NCI-H748 (cell line): ENCODE measurements at regions not wholly inside any gene's neighbourhood (a gene's known extent, or its start where the extent isn't known, plus 50 kb on each side); places are given as distances from the start of the nearest gene placed in this dataset.

Source experiments
- DNase-seq: peaks from one replicate; lab custom pipeline; 2025; ENCODE audit not compliant: unreplicated experiment; lab: John Stamatoyannopoulos, UW

DNA sequence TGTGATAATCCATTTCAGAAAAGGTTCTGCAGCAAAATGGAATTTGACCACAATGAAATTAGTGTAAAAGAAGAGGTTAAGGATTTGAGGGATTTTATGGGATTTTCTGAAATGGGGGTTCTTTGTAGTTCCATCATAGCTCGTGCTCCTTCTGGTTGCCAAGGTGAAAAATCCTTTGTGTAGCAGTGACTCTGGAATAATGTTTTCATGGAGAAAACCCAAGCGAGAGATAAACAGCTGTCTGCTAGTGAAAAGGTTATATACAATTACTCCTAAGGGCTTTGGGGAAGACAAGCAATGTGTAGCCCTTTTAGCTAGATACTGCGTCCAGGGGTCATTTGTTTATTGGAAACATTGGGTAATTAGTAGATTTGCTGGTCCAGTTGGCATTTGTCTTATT, 453.2 kb upstream of the DEPDC1 start:
- DNase-seq, result no peak

DNA sequence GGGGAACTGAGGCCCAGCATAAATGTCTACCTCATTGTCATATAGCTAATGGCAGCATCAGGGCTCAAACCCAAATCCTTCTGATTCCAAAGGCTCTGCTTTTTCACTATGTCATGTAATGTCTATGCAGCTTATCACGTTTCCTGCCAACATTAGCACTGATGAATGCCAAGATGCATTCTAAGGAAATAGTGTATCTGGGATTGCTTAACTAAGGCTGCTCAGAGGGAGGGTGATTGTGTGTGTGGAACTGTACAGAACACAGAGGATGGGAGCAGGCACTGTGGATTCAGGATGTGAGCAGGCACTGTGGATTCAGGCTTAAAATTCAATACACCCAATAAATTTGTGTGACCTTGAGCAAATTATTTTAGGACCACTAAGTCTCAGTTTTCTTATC, 456.4 kb upstream of the DEPDC1 start:
- DNase-seq, result peak; percentile 30

DNA sequence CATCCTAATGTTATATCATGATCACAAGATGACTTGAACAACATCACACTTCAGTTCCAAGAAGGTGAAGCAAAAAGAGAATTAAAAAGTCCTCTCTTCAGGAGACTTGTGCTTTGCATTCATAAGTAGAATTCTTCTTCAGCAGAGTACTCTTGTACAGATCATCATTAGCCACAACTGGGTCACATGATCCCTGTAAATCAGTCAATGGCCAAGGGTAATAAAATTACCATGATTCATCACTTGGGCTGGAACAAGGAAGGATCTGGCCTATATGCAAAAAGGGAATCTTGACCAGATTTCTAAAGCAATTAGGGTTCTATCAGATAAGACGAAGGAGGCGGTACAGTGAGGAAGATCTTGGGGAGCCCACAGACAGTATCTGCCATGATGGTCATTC, 458.0 kb upstream of the DEPDC1 start:
- DNase-seq, result peak; percentile 79

DNA sequence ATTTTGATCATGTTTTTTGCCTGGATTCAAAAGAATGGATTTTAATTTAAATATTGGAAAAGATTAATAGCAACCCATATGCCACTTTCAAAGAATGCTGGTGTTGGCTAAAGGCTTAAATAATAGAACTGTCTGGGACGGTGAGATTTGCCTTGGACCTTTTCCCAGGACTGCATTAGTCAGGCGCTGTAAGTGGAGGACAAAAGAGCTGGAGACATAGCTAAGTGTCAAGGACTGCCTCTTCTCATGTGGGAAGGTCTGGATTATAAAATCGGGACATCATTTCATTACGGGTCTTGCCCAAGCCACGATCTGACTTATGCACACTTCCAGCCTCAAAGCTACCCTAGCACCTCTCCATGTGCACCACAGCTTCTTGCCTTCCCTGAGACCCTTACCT, 458.5 kb upstream of the DEPDC1 start:
- DNase-seq, result peak; percentile 27

DNA sequence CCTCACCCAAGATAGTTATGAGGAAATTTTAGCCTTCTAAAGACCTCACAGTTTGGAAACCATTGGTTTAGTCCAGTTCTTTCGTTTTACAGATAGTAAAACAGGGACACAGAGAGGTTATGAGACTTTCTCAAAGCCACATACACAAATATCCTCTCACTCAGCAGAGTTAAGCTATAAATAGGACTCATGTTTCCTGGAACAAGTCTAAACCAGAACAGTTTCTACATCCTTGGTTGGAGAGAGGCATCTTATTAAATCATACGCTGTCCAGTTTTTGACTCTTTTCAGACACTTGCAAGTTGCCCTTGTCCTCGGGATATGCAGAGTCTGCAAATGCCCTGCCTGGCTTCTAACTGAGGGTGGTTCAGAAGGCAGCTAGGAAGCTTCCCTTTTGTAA, 462.1 kb upstream of the DEPDC1 start:
- no peak for DNase-seq

DNA sequence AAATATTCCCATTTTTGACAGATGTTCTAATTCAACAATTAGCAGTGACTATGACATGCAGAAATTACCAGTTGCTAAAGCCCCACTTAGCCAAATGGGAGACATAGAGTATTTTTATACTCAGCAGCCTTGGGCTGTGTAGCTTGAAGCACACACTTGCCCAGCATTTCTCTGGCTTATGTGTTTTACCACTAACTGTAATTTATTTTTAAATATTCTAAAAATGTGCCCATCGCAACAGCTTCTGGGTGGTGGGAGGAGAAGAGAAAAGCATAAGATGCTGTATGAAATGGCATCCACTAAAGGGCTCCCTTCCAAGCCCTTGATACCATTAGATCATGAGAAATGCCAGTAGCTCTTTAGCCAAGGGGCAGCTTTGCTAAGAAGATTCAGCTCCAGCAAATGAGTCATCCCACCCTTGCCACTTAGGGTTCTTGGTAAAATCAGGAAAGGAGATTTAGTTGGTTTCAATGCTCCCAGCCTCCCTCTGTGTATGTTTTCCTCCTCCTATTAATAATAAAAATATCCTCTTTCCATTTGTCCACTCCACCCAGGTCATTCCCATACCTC, 462.7 kb upstream of the DEPDC1 start:
- DNase-seq, result no peak

DNA sequence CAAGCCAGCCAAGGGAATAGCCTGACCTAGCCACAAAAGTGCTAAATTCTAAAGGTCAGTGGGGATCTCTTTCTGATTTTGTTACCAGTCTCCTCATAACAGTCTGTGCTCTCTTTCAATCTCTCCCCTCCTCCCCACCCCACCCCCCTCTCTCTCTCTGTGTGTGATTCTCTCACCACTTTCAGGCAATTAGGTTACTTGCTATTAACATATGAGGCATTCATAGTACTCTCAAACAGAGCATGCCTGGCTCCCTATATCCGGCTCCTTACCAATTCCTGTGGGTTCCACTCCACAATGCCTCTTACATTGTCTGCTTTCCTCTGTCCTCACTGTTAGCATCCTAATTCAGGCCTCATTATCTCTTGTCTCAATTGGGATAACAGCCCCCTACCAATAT, 464.3 kb upstream of the DEPDC1 start:
- no peak for DNase-seq

DNA sequence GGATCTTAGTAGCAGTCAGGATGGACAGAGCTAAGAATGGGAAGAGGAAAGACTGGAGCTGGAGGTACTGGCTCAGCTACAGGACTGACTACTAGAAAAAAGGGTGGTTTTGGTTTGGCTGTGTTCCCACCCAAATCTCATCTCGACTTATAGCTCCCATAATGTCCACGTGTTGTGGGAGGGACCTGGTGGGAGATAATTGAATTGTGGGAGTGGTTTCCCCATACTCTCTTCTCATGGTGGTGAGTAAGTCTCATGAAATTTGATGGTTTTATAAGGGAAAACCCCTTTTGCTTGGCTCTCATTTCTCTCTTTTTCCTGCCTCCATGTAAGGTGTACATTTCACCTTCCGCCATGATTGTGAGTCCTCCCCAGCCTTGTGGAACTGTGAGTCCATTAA, 466.5 kb upstream of the DEPDC1 start:
- DNase-seq, result no peak

DNA sequence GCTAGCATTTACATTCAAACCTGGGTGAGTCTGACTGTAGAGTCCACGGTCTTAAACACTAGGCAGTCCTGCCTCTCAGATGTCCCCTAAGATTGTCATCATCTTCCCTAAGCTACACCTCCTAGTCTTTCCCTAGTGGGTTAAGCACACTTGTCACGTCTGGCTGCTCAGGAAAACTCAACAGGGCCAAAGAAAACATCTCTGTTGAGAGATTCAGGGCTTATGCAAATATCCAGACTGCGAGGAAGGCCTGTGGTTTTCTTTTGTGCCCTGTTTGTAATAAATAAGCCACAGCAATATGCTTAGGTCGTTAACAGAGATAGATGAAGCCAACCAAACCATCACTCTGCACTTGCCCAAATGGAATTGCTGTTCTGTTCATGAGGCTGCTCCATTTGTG, 472.6 kb upstream of the DEPDC1 start:
- no peak for DNase-seq

DNA sequence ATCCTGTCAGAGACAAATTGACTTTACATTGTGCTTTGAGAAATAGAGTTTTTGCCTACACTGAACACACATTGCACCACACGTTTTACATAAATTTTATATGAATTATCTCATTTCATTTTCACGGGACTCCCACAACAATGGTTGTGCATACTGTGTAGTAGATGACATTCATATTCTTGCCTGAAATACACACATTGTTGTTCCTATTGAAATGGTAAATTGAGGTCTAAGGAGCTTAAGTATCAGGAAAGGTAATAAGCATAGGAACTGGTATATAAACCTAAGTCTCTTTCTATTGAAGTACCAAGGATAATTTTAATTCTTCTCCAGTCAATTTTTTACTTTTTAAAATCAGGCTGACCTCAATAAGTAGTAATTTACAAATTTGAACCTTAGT, 473.7 kb upstream of the DEPDC1 start:
- no peak for DNase-seq

DNA sequence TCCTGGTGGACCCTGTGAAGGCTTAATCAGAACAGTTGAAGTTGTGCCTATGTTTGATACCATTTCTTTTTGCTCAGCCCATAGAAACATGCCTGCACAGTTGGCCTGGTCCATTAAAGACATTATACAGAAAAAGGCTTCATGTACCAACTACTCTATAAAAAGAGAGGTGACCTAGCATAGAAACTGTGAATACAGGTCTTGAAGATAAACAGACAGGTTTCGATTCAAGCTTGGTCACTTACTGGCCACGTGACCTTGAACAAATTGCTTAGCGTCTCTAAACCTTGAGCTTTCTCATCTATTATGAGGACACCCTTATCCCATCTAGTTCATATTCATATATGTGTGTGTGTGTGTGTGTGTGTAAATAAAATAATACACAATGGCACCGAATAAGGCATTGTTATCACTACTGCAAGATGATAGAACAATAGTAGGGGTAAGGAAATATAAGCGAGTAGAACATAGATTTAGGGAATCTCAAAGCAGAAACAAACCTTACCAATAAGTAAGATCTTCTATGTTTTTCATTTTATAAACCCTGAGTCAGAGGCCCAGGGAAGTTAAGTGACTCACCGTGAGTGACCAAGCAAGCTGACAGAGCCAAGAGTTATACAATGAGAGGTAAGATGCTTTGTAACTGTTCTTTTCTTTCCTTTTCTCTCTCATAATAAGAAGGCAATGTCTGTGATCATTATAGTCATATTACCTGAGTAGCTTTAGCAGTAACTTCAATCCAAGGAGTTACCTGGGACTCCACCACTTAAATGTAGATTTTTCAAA, 476.8 kb upstream of the DEPDC1 start:
- no peak for DNase-seq

DNA sequence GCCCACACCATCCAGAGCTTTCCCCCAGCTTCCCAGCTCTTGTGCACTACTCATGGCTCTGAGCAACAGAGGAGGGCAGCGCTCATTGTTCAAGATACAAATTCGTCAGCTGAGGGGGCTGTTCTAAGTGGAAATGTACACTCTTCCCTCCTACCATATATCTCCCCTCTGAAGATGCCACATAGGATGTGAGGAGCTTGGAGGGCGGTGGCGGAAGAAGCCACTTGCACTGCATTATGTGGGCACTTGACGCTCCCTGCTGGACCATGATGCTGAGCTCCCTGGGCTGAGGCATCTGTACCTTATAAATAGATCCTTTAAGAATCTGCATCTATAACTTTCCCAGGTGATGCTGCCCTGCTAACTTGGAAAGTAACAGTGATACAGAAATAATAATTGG, 477.6 kb upstream of the DEPDC1 start:
- DNase-seq, result peak; percentile 7

DNA sequence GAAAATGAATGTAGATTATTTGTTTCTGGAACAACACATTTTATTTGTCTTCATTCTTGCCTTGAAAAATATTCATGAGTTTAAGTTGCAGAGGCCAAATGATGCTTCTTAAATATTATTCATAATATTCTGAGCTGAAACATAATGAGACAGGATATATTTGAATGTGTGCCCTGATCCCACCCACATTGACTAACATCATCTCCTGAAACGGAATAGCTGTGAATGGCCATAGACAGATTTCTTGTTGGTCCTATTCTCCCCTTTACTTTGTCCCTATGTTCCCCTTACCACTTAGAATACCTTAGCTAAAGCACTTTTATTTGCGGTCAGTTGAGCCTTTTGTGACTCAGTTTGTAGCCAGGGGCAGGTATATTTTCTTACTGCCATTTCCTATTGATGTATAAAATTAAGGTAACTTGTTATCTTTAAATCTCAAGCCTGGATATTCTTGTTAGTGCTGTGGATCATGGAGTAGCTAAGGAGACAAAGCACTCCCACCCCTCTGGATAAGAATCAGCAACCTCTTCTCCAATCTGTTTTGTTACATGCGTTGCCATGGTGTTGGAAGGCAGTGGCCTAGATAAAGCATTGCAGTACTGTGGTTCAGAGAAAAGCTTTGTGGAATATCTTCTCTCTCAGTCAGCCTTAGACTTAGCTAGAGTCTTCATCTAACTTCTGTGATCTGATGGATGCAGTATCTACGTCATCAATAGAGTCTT, 478.5 kb upstream of the DEPDC1 start:
- DNase-seq, result peak; percentile 65

DNA sequence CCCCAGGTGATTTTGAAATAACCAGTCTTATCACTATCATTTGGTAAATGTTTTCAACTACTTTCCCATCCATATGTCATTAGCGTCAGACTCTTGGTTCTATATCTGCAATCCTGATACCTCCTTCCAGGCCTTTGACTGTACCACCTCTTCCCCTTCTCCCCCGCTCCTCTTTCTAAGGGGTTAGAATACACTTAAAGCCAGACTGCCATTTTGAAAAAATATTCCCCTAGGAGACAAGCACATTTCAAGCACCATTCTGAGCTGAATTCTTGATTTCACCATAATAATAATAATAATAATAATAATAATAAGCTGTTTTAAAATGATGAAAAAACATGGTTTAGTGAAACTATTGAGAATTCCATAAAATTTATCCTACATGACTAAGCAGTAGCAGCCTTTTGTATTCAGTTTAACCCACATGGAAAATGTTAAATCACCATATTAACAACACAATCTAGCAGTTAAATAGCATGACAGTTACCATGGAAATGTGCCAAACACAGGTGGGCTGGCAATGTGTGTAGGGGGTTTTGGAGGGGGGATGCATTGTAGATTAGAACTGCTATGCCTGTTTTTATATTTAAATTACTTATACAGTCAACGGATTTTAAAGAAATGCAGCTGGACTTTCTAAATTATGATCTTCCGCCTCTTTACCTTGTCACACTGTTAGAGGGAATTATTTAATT, 480.2 kb upstream of the DEPDC1 start:
- no peak for DNase-seq

DNA sequence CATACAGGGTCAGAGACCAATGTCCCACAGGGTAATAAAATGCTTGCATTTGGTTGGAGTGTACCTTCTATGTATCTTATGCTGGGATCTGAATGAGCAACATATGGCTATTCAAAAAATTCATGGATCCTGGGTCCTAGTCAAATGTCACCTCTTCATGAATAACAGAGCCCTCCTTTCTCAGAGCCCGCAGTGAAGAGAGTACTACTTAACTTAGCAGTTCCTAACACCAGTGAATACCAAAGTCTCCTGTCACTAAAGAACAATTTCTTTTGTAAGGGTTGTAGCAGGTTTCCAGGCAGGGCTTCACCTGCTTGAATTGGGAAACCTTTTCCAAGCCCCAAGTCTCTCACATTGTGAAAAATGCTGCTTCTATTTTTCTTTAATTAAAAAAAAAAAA, 483.0 kb upstream of the DEPDC1 start:
- no peak for DNase-seq

DNA sequence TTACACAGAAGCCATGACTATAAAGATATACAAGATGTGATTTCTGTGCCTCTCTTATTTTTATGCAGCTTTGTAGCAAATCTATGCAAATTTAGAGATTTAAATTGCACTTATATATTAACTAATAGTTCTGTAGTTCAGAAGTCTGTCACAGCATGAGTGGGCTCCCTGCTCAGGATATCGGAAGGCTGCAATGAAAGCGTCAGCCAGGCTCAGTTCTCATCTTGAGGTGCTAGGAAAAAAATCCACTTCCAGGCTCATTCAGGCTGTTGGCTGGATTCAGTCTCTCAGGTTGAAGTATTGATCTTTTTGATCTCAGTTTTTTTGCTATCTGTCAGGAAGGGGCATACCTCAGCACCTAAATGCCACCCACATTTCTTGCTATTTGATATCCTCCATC, 487.4 kb upstream of the DEPDC1 start:
- no peak for DNase-seq

DNA sequence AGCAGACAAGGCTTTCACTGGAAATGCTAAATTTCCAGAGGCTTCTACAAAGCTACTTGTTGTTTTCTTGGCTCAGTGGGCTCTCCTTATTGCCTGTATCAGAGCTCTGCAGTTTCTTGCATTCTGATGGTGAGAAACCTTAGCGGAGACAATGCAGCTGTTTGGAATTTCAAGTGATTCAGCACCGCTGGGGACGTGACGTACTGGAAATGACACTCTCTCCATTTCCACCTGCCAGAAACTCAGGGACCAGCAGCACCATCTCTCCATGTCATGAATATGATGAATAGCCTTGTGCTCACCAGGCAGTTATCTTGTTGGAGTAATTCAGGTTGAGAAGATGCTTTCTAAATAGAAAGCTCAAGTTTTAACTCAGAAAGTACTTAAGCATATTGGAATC, 497.2 kb upstream of the DEPDC1 start:
- DNase-seq, result no peak

DNA sequence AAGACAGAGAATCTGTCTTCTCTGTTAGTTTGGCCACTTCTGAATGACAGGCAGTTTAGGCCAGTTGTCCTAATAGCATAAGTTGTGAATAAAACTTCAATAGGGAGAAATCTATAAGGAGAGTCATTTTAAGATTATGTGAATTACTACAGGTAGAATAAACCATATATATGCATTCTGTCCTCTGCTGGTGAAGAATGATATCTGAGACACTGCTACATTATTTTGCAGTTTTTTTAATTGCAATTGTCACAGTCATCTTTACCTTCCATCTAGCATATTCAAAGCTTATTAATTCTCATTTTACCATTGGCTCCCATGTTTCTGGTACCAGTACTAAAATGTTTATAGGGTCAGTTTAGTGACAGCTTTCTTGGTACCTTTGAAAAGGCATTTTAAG, 519.6 kb upstream of the DEPDC1 start:
- no peak for DNase-seq

DNA sequence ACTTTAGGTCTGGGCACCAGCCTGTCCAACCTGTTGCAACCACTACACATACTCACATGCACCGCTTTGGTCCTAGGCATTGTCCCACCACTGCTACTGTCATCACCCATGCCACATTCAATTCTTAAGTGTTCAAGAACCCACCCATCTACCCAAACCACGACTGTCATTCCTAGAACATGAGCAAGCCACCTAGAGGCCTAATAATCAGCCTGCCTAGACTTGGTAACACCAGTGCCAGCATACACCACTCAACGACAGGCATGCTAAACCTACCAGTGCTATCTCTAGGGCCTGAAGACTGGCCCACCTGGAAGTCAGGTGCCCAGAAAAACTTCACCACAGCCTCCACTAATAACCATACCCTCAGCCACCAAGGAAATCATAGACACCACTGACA, 532.8 kb upstream of the DEPDC1 start:
- no peak for DNase-seq

DNA sequence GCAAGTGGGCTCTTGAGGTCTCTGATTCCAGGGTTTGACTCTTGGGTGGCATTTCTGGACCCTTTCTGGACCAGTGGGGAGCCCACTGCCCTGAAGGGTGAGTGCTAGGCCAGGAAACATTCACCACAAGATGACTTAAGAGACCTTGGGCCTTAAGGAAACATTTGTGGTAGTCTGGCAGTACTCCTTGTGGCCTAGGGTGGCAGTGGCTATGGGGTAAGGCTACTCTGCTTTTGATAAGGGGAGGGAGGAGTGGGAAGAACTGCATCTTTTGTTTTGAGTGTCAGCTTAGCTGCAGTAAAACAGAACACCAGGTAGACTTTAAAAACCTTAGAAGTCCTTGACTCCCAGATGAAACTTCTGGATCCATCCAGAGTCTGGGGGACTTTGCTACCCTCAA, 529.3 kb upstream of the LRRC7 start:
- DNase-seq, result no peak

DNA sequence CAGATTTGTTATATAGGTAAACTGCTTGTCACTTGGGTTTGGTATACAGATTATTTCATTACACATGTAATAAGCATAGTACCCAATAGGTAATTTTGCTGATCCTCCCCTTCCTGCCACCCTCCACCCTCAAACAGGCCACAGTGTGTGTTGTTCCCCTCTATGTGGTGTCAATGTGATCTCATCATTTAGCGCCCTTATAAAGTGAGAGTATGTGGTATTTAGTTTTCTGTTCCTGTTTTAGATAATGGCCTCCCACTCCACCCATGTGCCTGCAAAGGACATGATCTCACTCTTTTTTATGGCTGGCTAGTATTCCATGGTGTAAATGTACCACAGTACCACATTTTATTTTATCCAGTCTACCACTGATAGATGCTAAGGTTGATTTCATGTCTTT, 522.1 kb upstream of the LRRC7 start:
- DNase-seq, result no peak

DNA sequence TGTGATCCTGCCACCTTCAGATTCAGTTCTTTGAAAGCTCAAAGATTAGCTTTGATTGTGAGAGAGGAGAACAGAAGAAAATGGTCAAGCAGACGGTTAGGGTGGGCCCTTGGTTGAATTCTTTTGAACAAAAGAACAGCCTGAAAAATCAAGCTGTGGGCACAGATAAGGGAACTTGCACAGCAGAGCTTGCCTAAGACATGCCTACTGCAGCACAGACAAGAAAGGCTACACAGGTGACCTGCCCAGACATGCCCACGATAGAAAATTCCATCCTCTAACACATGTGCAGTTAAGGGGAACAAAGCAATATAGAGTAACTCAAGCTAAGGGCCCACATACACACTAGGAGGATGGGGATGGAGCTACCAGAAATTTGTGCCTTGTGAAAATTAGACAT, 512.5 kb upstream of the LRRC7 start:
- peak; percentile 63 for DNase-seq
